Transverse colon (tissue), 4 donors: ENCODE measurements at regions not wholly inside any gene's neighbourhood (a gene's known extent, or its start where the extent isn't known, plus 50 kb on each side); places are given as distances from the start of the nearest gene placed in this dataset.

Experiments used
- POLR2A ChIP-seq: fragments of 450-650 bp; IDR thresholded peaks from one replicate; pipeline ENCODE4 v1.6.1; 2016; ENCODE audit warnings: antibody characterized with exemption, mild to moderate bottlenecking, moderate library complexity
- POLR2AphosphoS5 ChIP-seq, 3 donors: sonication (generic); formaldehyde crosslinking; IDR thresholded peaks; one replicate each; pipeline ENCODE4 v1.6.1; 2016; ENCODE audit warnings: antibody characterized with exemption in 3 of 3
- TF ChIP-seq, protein P1 (sequence below), 5 experiments: fragments of 200-600 bp in 3 of 5; fragments of 450-650 bp in 2 of 5; sonication (generic) in 3 of 5; IDR thresholded peaks; 1 replicate in 2 of 5; 2 replicates in 3 of 5; pipeline ENCODE4 v1.5.1; 2016 to 2017; ENCODE audit warnings: antibody characterized with exemption in 5 of 5, inconsistent platforms in 3 of 5, mild to moderate bottlenecking in 2 of 5, moderate library complexity in 1 of 5

DNA sequence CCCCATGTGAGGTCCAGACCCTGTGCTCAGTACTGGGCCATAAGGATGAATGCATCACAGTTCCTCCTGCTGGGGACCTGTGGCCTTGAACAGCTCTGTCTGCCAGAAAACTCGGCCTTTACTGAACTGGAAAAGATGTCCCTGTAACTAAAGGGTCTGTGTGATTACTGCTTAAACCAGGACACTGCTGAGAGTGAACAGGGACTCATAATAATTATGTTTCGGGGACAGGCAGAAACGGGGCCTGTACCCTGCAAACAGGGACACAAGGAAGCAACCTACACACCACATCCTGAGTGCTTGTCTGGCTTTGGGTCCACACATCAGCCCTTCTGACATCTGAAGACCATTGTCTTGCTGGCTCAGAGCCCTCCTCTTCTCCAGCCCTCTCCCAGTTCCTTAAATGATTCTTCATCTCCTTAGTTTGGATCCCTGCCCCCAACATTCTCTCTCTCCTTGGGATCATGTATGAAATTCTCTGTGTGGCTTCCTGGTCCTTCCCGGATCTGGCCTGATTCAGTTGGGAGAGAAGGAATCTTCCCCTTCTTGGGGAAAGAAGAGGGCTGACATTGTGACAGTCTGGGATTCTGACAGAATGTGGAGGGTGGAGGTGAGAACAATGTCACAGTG, 248.0 kb downstream of the MYCN start:
- TF ChIP-seq, protein P1, sequence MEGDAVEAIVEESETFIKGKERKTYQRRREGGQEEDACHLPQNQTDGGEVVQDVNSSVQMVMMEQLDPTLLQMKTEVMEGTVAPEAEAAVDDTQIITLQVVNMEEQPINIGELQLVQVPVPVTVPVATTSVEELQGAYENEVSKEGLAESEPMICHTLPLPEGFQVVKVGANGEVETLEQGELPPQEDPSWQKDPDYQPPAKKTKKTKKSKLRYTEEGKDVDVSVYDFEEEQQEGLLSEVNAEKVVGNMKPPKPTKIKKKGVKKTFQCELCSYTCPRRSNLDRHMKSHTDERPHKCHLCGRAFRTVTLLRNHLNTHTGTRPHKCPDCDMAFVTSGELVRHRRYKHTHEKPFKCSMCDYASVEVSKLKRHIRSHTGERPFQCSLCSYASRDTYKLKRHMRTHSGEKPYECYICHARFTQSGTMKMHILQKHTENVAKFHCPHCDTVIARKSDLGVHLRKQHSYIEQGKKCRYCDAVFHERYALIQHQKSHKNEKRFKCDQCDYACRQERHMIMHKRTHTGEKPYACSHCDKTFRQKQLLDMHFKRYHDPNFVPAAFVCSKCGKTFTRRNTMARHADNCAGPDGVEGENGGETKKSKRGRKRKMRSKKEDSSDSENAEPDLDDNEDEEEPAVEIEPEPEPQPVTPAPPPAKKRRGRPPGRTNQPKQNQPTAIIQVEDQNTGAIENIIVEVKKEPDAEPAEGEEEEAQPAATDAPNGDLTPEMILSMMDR (IDR thresholded peaks at IDR 0.05), result no peak
- no peak for TF ChIP-seq POLR2AphosphoS5 (IDR thresholded peaks at IDR 0.05)
- TF ChIP-seq POLR2A, result no peak
